ENCODE measurements at regions not wholly inside any gene's neighbourhood (a gene's known extent, or its start where the extent isn't known, plus 50 kb on each side); places are given as distances from the start of the nearest gene placed in this dataset.
"Not testable (repeated sequence)": the region's sequence is repeated elsewhere in the genome, so short reads cannot be mapped to it uniquely, and the experiment has no call there.

DNA sequence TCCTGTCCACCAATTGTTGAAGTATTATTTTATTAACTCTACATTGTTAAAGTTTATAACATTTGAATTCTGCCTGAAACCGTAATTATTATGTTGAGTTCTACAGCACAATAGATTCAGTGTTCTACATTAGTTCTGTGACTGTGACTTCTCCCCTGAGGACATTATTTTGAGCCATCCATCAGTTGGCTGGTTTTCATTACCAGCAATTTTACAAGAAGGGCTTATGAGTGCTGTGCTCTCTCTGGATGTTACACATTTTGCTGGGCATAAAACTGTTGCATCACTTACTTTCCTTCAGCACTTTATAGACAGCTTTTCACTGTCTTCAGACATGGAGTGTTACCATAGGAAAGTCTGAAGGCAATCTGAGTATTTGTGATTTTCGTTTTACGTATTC, 118.2 kb upstream of the KITLG start:
- DNase-seq (ENCODE audit: low spot score) = no peak

DNA sequence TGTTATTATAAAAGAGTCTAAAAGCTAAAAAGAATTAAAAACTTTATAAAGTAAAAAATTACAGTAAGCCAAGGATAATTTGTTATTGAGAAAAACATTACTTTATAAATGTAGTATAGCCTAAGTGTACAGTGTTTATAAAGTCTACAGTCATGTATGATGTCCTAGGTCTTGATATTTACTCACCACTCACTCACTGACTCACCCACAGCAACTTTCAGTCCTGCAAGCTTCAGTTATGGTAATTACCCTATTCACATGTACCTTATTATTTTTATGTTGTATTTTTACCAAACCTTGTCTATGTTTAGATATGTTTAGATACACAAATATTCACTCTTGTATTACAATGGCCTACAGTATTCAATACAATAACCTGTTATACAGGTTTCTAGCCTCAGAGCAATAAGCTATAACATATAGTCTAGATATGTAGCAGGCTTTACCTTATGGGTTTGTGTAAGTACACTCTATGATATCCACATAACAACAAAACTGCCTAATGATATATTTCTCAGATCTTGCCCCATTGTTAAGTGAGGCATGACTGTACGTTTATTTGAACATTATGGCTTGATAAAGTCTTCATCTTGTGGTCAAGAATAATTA, 113.7 kb upstream of the KITLG start:
- DNase-seq (ENCODE audit: low spot score) = no peak

- no peak for DNase-seq (ENCODE audit: low spot score)
These were observed 111.5 kb upstream of the KITLG start for GRCh38 chr12:88691811-88692210.

DNA sequence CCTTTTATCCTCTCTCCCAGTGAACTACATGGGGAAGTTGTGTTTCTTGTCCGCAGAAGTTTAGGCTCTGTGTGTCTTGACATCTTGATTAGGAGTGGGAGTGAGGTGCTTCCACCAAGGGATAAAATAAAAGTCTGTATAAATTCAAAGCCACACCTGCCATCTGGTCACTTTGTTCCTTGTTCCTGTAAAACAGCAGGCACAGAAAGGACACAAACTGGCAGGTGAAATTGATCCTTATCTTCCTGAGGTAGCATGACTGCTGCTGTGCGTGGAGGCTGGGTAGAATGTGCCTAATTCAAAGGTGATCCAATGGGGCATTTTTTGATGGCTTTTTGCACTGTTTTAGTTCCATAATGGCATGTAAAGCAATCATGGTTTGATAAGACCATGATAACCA, 104.3 kb upstream of the KITLG start:
- DNase-seq (ENCODE audit: low spot score) = no peak

GRCh38 chr12:88684170-88684569, 103.9 kb upstream of the KITLG start:
- no peak for DNase-seq (ENCODE audit: low spot score)

DNA sequence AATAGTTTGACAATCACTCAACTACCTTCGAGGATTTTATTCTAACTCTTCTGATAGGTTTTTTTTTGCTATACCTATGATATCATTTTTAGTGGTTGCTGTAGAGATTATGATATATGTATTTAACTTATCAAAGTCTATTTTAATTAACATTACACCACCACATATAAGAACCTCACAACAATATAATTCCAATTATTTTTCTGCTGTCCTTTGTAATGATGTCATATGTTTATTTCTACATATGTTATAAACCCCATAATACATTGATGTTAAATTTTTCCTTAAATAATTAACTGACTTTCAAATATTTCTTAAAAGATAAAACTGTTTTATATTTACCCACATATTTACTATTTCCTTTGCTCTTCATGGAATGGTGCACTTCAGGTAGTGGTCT, 103.4 kb upstream of the KITLG start:
- DNase-seq (ENCODE audit: low spot score) = no peak

- DNase-seq (ENCODE audit: low spot score) = no peak
These were observed 101.0 kb upstream of the KITLG start for GRCh38 chr12:88681271-88681670.

DNA sequence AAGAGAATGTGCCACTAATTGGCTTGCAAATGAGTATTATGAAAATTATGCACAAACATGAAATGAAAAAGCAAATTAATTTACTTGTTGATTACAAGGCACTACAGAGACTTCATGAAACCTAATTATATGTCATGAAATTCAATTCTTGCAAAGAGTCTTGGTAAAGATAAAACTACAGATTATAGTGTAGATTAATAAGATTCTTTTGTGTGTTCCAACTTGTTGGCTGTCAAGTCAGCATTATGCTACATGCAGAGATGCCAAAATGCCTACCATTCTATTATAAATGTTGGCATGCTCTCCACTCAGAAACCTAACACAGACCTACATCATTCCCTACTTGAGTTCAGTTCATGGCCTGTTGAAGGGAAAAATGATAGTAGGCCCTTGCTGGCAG, 97.2 kb upstream of the KITLG start:
- DNase-seq (ENCODE audit: low spot score) = no peak

DNA sequence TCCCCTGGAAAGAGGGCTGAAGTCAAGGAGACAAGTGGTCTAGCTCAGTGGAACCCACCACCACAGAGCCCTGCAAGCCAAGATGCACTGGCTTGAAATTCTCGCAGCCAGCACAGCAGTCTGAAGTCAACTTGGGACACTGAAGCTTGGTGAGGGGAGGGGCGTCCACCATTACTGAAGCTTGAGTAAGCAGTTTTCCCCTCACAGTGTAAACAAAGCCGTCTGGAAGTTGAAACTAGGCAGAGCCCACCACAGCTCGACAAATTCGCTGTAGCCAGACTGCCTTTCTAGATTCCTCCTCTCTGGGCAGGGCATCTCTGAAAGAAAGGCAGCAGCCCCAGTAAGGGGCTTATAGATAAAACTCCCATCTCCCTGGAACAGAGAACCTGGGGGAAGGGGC, 87.3 kb upstream of the KITLG start:
- not testable (repeated sequence) for DNase-seq (ENCODE audit: low spot score)

- no peak for DNase-seq (ENCODE audit: low spot score)
These were observed 84.8 kb upstream of the KITLG start for GRCh38 chr12:88665071-88665470.

DNA sequence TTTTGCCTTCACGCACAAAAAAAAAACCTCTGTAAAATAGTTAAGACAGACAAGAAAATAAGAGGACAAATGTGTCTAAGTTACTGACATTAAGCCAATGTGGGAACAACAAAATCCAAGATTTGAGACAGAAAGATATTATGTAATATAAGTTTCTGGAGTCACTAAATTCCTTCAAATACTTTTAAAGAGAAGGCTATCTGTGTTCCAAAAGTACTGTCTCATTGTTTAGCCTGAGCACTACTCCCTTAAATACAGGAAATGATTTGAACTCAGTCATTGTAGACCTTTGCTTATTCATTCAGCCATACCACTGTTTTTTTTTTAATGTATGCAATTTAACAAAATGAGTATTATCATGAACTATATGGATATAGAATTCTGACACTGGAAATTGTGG, 82.7 kb upstream of the KITLG start:
- no peak for DNase-seq (ENCODE audit: low spot score)

DNA sequence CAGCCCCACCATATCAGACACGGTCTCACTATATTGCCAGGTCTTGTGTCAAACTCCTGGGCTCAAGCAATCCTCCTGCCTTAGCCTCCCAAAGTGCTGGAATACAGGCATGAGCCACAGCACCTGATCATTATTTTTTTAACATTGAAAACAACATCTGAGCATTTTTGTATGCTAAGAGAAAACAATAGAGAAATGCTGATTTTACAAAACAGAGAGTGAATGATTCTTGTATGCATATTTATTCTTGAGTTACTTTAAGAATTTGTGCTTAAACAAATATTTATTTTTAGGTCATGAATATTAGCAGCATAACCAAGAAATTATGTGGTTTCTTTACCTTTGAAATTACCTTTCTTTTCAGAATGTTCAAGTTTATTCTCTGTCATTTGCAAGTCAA, 81.8 kb upstream of the KITLG start:
- DNase-seq (ENCODE audit: low spot score) = no peak

GRCh38 chr12:88658009-88658408, 77.7 kb upstream of the KITLG start:
- peak; percentile 77 for DNase-seq (ENCODE audit: low spot score)

DNA sequence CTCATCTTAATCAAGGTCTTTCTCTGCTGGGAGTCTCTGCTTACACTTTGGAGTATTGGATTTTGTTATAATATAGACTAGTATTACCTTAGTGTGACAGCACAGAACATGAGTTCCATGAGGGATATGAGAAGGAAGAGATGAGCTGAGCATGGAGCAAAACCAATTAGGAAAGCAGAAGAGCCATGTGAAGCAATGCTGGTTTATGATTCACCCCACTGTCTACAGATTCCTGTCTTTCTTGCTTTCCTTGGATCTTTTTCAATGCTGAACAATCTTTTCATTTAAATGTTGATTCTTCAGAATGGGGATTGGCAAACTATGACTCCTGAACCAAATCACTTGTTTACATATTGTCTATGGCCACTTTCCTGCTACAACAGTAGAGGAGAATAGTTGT, 70.4 kb upstream of the KITLG start:
- DNase-seq (ENCODE audit: low spot score) = no peak

DNA sequence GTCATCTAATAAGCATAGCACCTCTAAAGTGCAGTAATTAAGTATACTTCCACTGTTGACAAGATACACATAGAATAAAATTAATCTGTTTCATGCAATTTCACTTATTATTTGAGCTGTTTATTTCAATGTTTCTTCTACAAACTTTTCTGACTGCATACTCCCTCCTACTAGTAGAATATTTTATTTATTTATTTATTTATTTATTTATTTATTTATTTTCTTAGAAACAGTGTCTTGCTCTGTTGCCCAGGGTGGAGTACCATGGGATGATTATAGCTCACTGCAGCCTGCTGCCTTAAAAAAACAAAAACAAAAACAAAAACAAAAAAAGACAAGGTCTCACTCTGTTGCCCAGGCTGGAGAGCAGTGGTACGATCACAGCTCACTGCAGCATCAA, 68.4 kb upstream of the KITLG start:
- no peak for DNase-seq (ENCODE audit: low spot score)

GRCh38 chr12:88646824-88647223, 66.6 kb upstream of the KITLG start:
- DNase-seq (ENCODE audit: low spot score) = no peak

DNA sequence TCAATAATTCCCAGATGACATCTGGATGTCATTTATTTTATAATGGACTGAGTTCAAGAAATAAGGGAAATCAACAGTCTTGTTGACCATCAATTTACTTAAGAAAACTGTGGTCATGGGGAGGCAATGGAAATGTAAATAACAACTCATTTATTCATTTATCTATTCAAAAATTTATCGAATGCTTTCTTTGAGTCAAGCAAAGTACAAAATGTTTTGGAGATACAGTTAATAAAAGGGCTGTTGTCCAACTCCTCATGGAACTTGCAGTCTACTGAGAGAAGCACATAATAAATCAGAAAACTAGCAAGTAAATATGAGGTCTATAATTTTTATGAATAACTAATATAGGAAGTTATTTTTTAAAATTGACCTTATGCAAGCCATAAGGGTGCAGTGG, 65.5 kb upstream of the KITLG start:
- no peak for DNase-seq (ENCODE audit: low spot score)

- no peak for DNase-seq (ENCODE audit: low spot score)
These were observed 64.9 kb upstream of the KITLG start for GRCh38 chr12:88644946-88645702.

GRCh38 chr12:88643685-88644084, 63.4 kb upstream of the KITLG start:
- no peak for DNase-seq (ENCODE audit: low spot score)

DNA sequence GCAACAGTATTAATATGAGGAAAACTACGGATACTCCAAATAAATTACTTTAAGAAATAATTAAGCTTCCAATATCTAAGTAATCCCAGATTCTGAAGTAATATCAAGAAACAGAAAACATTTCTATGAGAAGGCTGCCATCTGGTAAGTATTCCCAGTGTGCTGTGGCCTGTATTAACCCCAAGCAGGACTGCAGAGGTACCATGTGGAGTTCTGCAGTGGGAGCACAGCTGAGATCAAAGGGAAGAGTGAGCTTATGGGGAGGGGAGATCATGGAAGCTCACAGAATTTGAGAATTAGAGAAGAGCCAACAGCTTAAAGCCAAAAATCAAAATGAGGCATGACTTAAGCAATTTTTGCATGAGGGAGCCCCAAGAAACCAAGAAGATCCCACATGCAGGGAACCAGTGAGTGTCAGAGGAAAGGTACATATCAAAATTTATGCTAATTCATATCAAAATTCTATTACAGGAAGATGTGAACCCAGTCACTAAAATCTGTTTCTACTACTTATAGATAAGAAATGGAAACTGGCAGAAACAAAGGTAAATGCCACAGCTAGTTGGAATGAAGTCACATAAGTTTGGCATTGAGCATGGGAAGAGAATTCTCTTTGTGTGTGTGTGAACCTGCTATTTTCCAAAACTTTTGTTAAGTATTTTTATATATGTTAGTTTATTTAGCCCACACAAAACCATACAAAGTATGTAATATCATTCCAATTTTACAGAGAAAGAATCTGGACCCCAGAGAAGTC, 62.6 kb upstream of the KITLG start:
- DNase-seq (ENCODE audit: low spot score) = no peak

GRCh38 chr12:88638966-88639760, 58.9 kb upstream of the KITLG start:
- DNase-seq (ENCODE audit: low spot score) = no peak

- DNase-seq (ENCODE audit: low spot score) = no peak
These were observed 58.1 kb upstream of the KITLG start for GRCh38 chr12:88638388-88638787.

DNA sequence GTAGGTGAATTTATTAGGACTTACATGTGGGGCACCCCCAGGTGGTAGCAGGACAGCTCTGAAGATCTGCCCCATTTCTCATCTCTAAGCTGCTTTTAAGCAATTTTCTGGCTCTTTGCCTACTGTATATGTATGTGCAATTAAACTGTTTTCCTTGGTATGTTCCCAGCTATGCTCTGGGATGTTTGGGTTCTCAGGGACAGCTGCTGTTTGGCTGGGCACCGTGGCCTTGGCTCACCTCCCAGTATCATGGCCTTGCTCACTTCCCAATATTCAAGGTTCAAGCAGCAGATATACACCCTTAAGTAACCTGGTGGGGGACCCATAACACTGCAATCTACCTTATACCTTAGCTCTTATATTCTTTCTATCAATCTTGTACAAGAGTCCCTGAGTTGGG, 53.7 kb upstream of the KITLG start:
- no peak for DNase-seq (ENCODE audit: low spot score)
